HepG2 (cell line): ENCODE measurements at regions not wholly inside any gene's neighbourhood (a gene's known extent, or its start where the extent isn't known, plus 50 kb on each side); places are given as distances from the start of the nearest gene placed in this dataset.
A peak's percentile ranks its signal among the peaks of the same experiment; 100 is the strongest.

Experiments
- ELF4 ChIP-seq: sonication (generic); formaldehyde crosslinking; IDR thresholded peaks from 2 replicates; pipeline ENCODE4 v1.5.0; 2020; ENCODE audit warnings: missing genetic modification reagents, mild to moderate bottlenecking, moderate library complexity, borderline replicate concordance
- FOXO1 ChIP-seq: sonication (generic); formaldehyde crosslinking; IDR thresholded peaks from 2 replicates; pipeline ENCODE4 v1.4.0; 2020; ENCODE audit warnings: missing genetic modification reagents
- HMGXB3 ChIP-seq: sonication (generic); formaldehyde crosslinking; IDR thresholded peaks from 2 replicates; pipeline ENCODE4 v1.4.0; 2020; ENCODE audit warnings: missing genetic modification reagents, borderline replicate concordance
- HNRNPL ChIP-seq: fragments of 200-400 bp; formaldehyde crosslinking; IDR thresholded peaks from 2 replicates; pipeline ENCODE4 v1.6.1; 2017; ENCODE audit warnings: mild to moderate bottlenecking, low read depth, low read length
- MIER3 ChIP-seq: IDR thresholded peaks from 2 replicates; pipeline ENCODE4 v1.6.1; 2016; ENCODE audit warnings: missing compliant biosample characterization, borderline replicate concordance
- MXD4 ChIP-seq: IDR thresholded peaks from 2 replicates; pipeline ENCODE4 v1.6.1; 2016; ENCODE audit warnings: mild to moderate bottlenecking, missing biosample characterization, missing genetic modification reagents
- MXI1 ChIP-seq: IDR thresholded peaks from 3 replicates; pipeline ENCODE4 v1.6.1; 2012; ENCODE audit warnings: low read depth, low read length, inconsistent platforms, borderline replicate concordance
- NFKB2 ChIP-seq: sonication (generic); formaldehyde crosslinking; IDR thresholded peaks from 2 replicates; pipeline ENCODE4 v1.4.0; 2020; ENCODE audit warnings: missing genetic modification reagents, borderline replicate concordance
- NR0B2 ChIP-seq: sonication (generic); formaldehyde crosslinking; IDR thresholded peaks from 2 replicates; pipeline ENCODE4 v1.4.0; 2020; ENCODE audit warnings: mild to moderate bottlenecking, missing genetic modification reagents
- PAXIP1 ChIP-seq: sonication (generic); formaldehyde crosslinking; conservative IDR thresholded peaks from 2 replicates; pipeline ENCODE4 v1.4.0; 2020; ENCODE audit warnings: mild to moderate bottlenecking, missing genetic modification reagents, moderate library complexity
- PHF20 ChIP-seq: sonication (generic); formaldehyde crosslinking; IDR thresholded peaks from 2 replicates; pipeline ENCODE4 v1.5.0; 2020; ENCODE audit warnings: mild to moderate bottlenecking, missing genetic modification reagents
- SPEN ChIP-seq: sonication (generic); formaldehyde crosslinking; IDR thresholded peaks from 2 replicates; pipeline ENCODE4 v1.5.1; 2020; ENCODE audit warnings: low read depth, mild to moderate bottlenecking, missing genetic modification reagents
- TARDBP ChIP-seq: sonication (generic); formaldehyde crosslinking; IDR thresholded peaks from 2 replicates; pipeline ENCODE4 v1.8.0; 2022; ENCODE audit warnings: mild to moderate bottlenecking, missing genetic modification reagents
- TEF ChIP-seq: sonication (generic); formaldehyde crosslinking; IDR thresholded peaks from 2 replicates; pipeline ENCODE4 v1.5.0; 2020; ENCODE audit warnings: missing genetic modification reagents
- ZNF224 ChIP-seq: sonication (generic); formaldehyde crosslinking; IDR thresholded peaks from 2 replicates; pipeline ENCODE4 v1.5.0; 2020; ENCODE audit warnings: mild to moderate bottlenecking, missing genetic modification reagents
- ZNF274 ChIP-seq: sonication (generic); formaldehyde crosslinking; IDR thresholded peaks from 2 replicates; pipeline ENCODE4 v1.5.1; 2020; ENCODE audit warnings: mild to moderate bottlenecking, missing genetic modification reagents
- ZNF598 ChIP-seq: sonication (generic); formaldehyde crosslinking; IDR thresholded peaks from 2 replicates; pipeline ENCODE4 v1.5.1; 2020; ENCODE audit warnings: mild to moderate bottlenecking, missing genetic modification reagents, borderline replicate concordance
- ZNF709 ChIP-seq: sonication (generic); formaldehyde crosslinking; IDR thresholded peaks from 2 replicates; pipeline ENCODE4 v1.5.0; 2020; ENCODE audit warnings: mild to moderate bottlenecking, missing genetic modification reagents
- ZNF773 ChIP-seq: sonication (generic); formaldehyde crosslinking; IDR thresholded peaks from 2 replicates; pipeline ENCODE4 v1.4.0; 2020; ENCODE audit warnings: missing genetic modification reagents, borderline replicate concordance
- ZNF83 ChIP-seq: sonication (generic); formaldehyde crosslinking; IDR thresholded peaks from 2 replicates; pipeline ENCODE4 v1.4.0; 2020; ENCODE audit warnings: missing genetic modification reagents, mild to moderate bottlenecking, borderline replicate concordance

- TF ChIP-seq ZNF773 (CRISPR knock-in tag) = no peak
- TF ChIP-seq ZNF598 (CRISPR knock-in tag) = no peak
- TF ChIP-seq ZNF709 (CRISPR knock-in tag) = no peak
- TF ChIP-seq HMGXB3 (CRISPR knock-in tag) = peak; percentile 23; the same call in 1 of the 2 replicates
- TF ChIP-seq NFKB2 (CRISPR knock-in tag) = no peak
- TF ChIP-seq MIER3 (CRISPR knock-in tag) = no peak
- TF ChIP-seq ZNF274 (CRISPR knock-in tag) = no peak
- no peak for TF ChIP-seq MXD4
- TF ChIP-seq TARDBP (CRISPR knock-in tag) = no peak
- no peak for TF ChIP-seq PAXIP1 (CRISPR knock-in tag)
- no peak for TF ChIP-seq FOXO1
- no peak for TF ChIP-seq PHF20 (CRISPR knock-in tag)
- no peak for TF ChIP-seq NR0B2 (CRISPR knock-in tag)
- no peak for TF ChIP-seq SPEN (CRISPR knock-in tag)
- TF ChIP-seq HNRNPL = no peak
- TF ChIP-seq ZNF224 (CRISPR knock-in tag) = no peak
- TF ChIP-seq MXI1 = no peak
- TF ChIP-seq TEF (CRISPR knock-in tag) = no peak
- TF ChIP-seq ZNF83 (CRISPR knock-in tag) = no peak
- TF ChIP-seq ELF4 (CRISPR knock-in tag) = no peak
Measured at GRCh38 chr11:86193297-86194095, 51.1 kb upstream of the EED start (continued).
